Right renal pelvis (tissue), 4 donors: ENCODE measurements at regions not wholly inside any gene's neighbourhood (a gene's known extent, or its start where the extent isn't known, plus 50 kb on each side); places are given as distances from the start of the nearest gene placed in this dataset.
"Not testable (repeated sequence)": the region's sequence is repeated elsewhere in the genome, so short reads cannot be mapped to it uniquely, and the experiment has no call there.

Experiments
- DNase-seq, 4 donors: peaks; one replicate each; pipeline ENCODE4 v3.0.0-alpha.2; 2013; ENCODE audit warnings: low read depth in 4 of 4, low spot score in 3 of 4, missing footprints in 1 of 4

DNA sequence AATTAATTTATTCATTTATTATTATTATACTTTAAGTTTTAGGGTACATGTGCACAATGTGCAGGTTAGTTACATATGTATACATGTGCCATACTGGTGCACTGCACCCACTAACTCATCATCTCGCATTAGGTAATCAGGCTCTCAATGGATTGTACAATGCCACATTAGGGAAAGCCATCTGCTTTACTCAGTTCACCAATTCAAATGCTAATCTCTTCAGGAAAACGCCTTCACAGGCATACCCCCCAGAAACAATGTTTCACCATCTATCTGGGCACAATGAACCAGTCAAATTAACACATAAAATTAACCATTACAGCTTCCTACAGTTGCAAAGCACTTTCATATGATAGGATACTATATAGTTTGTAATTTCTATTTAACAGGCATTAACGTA is 84.8 kb upstream of the DNAJC10 start:
- DNase-seq: no peak

DNA sequence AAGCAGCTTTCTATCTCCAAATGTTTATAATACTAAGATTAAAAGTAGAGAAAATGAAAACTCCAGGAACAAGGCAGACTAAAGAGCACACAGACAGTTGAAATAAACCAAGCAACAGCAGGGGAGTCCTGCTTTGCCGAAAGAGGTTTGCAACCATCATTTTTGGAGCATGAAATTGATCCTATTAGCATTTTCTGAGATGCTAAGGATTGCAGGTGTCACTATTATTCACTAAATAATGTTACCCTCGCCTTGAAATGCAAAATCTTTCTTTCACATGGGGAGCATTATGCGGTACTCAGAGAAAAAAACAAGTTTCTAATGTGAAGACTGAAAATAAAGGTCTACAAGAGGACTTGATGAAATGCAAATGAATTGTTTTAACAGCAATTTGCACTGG is 81.7 kb upstream of the DNAJC10 start:
- DNase-seq: no peak

DNA sequence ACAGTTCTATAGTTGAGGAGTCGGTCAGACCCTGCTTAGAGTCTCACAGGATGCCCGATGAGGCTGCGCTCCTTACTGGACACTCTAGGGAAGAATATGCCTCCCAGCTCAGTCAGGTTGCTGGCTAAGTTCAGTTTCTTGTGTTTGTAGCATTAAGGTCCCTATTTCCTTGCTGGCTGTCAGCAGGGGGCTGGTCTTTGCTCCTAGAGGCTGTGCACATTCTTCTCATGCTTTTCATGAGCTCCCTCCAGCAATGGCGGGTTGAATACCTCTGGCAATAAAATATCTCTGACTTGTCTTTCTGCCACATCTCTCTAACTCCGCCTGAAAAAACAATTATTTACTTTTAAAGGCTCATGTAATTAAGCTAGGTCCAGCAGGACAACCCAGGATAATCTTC is 79.4 kb upstream of the DNAJC10 start:
- no peak for DNase-seq

DNA sequence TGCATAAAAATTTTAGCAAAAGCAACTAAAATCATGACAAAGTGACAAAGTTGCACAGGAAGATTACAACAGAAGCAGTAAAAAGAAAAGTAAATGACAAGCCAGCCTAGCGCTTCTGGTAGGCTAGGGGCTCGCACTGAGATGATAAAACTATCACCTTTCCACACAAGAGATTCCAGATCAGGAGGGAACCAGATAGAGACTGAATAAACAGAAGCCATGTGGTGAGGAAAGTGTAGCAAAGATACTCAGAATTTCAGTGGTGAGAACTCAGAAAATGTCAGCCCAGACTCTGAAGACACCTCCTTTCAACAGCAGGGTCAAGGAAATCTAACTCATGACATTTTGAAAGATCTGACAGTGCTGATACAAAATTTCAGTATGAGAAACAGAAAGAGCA is 77.4 kb upstream of the DNAJC10 start:
- no peak for DNase-seq

DNA sequence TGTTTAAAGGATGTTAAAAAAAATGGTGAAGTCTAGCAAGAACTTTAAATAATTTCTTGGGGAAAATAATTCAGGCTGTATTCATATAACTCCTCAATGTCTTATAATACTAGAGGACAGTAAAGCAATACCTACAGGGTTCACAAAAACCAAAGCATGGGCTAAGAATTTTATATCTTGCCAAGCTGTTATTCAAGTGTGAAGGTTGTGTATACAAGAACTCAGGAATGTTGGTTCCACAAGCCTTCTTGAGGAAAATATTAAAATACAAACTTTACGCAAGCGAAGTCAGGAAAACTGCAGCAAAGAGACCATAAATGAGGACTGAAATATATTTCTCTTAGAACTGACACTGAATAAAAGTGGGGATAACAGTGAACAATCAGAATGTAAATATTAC is 76.1 kb upstream of the DNAJC10 start:
- DNase-seq: no peak

DNA sequence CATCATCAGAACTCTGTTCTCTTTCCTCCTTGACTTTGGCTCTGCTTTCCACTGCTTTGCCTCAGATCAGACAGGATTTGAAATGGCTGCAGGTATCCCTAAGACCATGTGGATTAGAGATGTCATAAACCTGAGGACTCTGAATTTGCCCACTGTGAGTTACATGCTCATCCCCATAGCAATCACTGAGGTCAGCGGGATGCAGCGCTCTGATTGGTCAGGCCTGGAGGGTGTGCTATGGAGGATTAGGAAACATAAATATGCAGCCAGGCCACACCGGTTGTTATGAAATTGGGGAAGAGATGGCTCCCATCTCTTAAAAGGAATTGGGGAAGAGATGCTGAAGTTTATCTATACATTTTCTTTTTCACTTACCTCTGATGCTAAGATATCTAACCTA is 73.7 kb upstream of the DNAJC10 start:
- no peak for DNase-seq

DNA sequence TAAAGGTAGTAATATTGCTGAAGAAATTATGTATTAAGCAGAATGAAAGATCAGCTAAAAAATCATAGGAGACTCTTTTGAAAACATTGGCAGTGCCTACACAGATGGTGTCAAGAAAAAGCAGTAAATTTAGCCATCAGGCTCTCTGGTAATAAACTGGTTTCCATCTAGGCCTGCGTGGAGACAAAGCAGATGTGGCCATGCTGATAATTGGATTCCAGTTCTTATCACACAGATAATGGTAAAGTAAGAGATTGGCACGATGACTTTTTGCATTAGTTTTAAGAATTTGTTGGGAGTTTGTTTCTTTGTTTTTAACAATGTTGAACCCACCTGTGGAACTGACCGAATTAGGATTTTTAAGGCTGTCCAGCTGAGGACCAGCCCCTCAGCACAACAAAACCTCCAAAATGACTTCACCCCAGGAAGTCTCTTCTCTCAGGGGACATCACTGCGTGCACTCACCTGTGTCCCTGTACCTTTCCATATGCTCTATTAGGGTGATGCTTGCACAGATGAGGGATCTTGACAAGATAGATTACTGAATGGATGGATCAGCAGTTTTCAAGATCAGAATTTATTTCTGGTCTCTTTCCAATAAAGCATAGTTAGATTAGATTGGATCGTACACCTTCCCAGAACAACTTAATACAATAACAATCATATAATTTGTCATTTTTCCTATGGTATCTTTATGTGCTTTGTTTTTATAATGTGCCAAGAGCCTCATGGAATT is 69.1 kb upstream of the DNAJC10 start:
- DNase-seq: no peak

DNA sequence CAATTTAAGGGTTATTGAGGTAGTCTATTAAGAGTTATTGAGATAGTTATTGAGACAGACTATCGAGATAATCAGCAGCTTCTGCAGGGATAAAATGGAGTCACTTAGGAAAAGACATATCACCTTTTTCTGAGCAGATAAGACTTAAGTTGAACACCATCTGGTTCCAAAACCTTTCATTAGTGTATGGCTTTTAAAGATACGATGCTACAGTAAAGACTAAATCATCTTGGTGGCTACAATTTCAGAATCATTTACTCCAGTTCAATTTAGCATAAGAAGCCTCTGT is 68.6 kb upstream of the DNAJC10 start:
- DNase-seq: no peak

DNA sequence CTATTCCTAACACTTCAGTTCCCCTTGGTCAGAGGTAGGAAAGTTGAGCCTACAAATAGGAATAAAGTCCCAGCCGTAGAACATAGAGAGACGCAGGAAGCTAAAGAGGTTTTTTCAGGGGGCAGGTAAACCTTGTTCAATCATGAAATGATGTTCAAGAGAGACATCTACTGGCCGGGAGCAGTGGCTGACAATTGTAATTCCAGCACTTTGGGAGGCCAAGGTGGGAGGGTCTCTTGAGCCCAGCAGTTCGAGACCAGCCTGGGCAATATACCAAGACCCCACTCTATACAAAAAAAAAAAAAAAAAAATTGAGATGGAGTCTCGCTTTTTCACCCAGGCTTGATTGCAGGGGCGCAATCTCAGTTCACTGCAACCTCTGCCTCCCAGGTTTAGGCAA is 66.7 kb upstream of the DNAJC10 start:
- no peak for DNase-seq

DNA sequence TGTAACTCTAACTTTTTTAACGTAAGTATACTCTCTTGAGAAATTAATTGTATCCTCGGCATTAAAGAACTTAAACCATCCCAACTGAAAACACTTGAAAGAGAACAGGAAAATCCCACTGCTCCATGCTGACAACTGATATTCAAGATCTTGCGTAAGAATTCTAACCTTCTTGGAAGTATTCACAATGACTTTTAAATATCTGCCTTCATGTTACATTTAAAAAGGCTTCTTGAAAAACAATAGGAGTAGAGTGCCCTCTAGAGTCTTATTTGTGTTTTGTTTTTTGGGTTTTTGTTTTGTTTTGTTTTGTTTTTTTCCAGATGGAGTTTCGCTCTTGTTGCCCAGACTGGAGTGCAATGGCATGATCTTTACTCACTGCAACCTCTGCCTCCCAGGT is 65.4 kb upstream of the DNAJC10 start:
- peak in 2 of 4 donors; percentile 21 to 28 for DNase-seq

DNA sequence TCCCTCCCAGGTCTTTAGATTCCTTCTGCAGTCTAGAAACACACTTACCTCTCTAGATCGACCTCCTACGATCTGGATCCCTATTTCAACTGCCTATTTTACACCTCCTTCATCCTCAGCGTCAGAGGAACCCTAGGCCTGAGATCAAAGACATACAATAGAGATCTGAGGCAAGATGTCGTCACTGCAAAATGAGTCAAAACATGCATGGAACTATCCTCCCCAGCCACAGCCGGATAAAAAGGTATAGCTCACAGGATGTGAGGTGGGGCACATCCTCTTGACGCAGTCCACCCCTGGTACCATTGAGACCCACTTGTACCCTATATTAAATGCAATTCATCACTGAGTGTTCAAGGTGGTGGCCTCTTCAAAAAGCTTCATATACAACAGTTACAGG is 63.7 kb upstream of the DNAJC10 start:
- DNase-seq: no peak

DNA sequence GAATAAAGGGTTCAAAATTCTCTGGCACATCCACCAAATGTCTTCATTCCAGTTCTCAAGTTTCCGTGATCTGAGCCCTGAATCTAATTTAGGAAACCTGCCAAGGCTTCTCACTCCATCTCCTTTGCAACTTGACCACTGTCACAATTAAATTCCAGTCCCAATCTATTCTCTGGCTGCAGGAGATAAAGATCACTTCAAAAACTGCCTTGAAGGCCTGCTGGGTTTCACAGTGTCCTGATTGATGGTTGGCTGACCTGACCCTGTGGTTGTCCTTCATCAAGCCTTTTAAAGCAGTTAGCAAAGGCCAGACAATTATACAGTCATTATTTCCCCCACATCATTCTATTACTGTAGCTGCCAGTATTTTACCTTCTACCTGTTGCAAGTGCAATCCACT is 60.3 kb upstream of the DNAJC10 start:
- DNase-seq: no peak

DNA sequence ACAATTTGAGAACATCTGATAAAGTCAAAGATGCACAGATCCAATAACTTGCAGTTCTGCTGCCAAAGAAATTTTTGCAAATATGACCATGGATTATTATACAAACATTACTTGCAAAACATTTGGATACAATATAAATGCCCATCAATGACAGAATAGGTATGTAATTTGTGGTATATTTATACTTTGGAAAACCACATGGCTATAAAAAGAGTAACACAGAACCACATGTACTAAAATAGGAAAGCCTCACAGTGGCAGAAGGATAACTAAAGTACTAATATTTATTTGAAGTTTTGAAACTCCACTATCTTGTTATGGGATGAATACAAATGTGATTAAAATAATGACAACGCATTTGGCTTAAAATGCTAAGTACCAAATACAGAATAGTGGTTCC is 51.8 kb upstream of the DNAJC10 start:
- DNase-seq: no peak

DNA sequence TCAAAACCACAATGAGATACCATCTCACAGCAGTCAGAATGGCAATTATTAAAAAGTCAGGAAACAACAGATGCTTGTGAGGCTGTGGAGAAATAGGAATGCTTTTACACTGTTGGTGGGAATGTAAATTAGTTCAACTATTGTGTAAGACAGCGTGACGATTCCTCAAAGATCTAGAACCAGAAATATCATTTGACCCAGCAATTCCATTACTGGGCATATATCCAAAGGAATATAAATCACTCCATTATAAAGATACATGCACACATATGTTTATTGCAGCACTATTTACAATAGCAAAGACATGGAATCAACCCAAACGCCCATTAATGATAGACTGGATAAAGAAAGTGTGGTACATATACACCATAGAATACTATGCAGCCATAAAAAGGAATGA is 50.6 kb upstream of the DNAJC10 start:
- not testable (repeated sequence) for DNase-seq
